ENCODE measurements at regions not wholly inside any gene's neighbourhood (a gene's known extent, or its start where the extent isn't known, plus 50 kb on each side); places are given as distances from the start of the nearest gene placed in this dataset.

GRCh38 chr14:101200650-101201516 lies 297.4 kb upstream of the RTL1 start:
- DNase-seq (ENCODE audit: low spot score) (peak; percentile 31), ATAC-seq (no peak)
- intact Hi-C loops (cut with DNase I) = no loop called here

- DNase-seq (ENCODE audit: low spot score) (peak; percentile 43), ATAC-seq (no peak)
- intact Hi-C loops (cut with DNase I) = no loop called here
These were observed 298.1 kb upstream of the RTL1 start for GRCh38 chr14:101201535-101202151.

DNA sequence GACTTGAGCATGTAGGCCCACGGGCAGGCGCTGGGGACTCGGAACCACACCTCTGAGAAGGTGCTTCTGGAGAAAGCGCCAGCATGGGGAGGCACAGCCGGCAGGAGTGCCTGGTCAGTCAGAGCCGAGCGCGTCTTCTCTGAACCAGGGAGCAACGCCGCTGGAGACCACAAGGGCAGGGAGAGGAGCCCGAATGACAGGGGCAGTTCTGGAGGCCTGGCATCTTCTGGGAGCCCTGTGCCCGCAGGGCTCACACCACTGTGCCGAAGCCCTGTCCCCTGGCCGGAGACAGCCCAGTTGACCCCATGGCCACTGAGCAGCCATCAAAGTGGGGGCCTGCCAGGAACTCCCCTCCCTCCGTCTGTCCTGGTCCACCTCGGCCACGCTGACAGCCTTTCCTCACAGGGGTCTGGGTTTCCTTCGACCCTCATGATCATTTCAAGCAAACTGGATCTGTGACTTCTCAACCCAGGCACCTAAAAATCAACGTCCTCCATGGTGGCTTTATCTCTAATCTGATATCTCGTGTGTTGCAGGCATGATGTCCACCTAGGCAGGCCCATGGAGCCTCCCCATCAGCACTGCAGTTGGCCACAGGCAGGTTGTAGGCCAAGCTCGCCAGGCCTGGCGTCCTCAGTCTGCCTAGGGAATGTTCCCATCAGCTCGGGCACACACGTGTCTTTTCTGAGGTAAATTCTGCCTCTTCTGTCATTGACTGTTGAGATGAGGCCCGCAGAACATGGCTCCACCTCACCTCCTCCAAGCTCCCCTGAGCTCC lies 299.3 kb upstream of the RTL1 start:
- ATAC-seq (no peak), DNase-seq (ENCODE audit: low spot score) (peak; percentile 45)
- intact Hi-C loops (cut with DNase I) = no loop called here

DNA sequence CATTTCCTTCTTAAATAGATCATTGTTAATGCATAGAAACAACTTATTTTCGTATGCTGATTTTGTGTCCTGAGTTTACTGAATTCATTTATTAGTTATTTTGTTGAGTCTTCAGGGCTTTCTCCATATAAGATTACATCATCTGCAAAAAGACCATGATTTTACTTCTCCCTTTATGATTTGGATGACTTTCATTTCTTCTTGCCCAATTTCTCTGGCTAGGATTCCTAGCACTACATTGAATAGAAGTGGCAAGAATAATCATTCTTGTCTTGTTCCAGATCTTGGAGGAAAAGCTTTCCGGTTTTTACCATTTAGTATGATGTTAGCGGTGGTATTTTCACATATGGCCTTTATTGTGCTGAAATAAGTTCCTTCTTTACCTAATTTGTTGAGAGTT lies 303.0 kb upstream of the RTL1 start:
- intact Hi-C loops (cut with DNase I) = no loop called here
- ATAC-seq (no peak), DNase-seq (ENCODE audit: low spot score) (no peak)

DNA sequence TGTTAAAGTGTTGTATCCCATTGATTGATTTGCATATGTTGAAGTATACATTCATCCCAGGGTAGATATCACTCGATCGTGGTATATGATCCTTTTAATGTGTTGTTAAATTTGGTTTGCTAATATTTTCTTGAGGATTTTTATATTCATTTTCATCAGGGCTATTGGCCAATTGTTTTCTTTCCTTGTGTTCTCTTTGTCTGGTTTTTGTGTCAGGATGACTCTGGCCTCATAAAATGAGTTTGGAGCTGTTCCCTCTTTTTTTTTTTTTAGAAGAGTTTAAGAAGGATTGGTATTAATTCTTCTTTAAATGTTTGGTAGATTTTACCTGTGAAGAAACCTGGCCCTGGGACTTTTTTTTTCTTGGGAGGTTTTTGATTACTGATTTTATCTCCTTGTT lies 303.5 kb upstream of the RTL1 start:
- no peak for ATAC-seq
- intact Hi-C loops (cut with DNase I) = no loop called here
- no peak for DNase-seq (ENCODE audit: low spot score)

GRCh38 chr14:101207897-101208296 lies 304.4 kb upstream of the RTL1 start:
- intact Hi-C loops (cut with DNase I) = loop anchor here (1.0 kb wide), 1 partner anchor 30 kb away; no protein-coding TSS in a partner anchor
- DNase-seq (ENCODE audit: low spot score) (no peak), ATAC-seq (peak; percentile 44)

DNA sequence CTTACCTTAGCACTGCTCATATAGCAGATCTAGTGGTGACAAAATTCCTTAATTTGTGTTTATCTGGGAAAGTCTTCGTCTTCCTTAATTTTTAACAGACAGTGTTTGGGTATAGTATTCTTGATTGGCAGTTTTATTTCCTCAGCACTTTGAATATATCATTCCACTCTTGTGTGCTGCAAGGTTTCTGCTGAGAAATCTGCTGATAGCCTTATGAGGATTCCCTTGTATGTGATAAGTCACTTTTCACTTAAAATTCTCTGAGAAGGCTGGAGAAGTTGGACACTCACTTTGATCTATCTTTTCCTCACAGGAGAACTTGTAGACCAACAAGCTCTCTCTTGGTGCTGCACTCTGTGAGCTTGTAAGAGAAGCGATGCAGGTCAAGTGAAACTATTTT lies 306.1 kb upstream of the RTL1 start:
- ATAC-seq = no peak
- intact Hi-C loops (cut with DNase I) = no loop called here
- no peak for DNase-seq (ENCODE audit: low spot score)

DNA sequence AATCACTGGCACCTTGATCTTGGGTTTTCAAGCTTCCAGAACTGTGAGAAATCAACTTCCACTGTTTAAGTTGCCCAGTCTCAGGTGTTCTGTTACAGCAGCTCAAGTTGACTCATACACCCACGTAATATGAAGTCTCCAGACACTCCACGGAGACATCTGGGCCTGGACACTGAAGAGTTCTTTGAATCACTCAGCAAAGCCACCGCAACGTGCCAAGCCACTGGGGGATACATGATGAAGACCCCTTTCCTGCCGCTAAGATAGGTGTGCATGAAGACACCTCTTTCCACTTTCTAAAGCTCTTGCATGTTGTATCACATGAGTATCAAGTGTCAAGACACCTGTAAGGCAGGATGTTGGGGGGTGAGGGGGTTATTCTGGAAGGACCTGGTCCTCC lies 311.7 kb upstream of the RTL1 start:
- peak; percentile 40 for DNase-seq (ENCODE audit: low spot score)
- no peak for ATAC-seq
- intact Hi-C loops (cut with DNase I) = no loop called here

- intact Hi-C loops (cut with DNase I) = no loop called here
- ATAC-seq (peak; percentile 61), DNase-seq (ENCODE audit: low spot score) (peak; percentile 49)
These were observed 312.4 kb upstream of the RTL1 start for GRCh38 chr14:101215927-101216326.

GRCh38 chr14:101216366-101217079 lies 313.0 kb upstream of the RTL1 start:
- intact Hi-C loops (cut with DNase I) = no loop called here
- DNase-seq (ENCODE audit: low spot score) = peak; percentile 8

DNA sequence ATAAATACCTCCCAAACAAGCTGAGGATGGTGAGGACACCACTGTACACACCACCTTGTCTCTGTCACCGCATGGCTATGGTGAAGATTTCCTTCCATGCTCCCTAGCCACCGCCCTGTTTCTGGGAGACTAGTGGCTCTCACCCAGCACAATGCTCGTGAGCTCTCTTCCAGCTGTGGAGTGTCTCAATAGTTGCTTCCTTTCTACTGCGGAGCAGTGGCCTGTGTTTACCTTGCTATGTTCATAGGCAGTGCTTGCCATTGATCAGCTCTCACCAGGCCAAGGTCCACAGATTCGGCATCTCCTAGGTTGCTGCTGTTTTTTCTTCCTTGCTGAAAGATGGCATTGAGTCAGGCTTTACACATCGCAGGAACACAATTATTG lies 313.6 kb upstream of the RTL1 start:
- intact Hi-C loops (cut with DNase I) = no loop called here
- ATAC-seq (peak; percentile 84), DNase-seq (ENCODE audit: low spot score) (peak; percentile 23)

More at GRCh38 chr14:101216366-101217079, 313.0 kb upstream of the RTL1 start:
- ATAC-seq = peak; percentile 26

DNA sequence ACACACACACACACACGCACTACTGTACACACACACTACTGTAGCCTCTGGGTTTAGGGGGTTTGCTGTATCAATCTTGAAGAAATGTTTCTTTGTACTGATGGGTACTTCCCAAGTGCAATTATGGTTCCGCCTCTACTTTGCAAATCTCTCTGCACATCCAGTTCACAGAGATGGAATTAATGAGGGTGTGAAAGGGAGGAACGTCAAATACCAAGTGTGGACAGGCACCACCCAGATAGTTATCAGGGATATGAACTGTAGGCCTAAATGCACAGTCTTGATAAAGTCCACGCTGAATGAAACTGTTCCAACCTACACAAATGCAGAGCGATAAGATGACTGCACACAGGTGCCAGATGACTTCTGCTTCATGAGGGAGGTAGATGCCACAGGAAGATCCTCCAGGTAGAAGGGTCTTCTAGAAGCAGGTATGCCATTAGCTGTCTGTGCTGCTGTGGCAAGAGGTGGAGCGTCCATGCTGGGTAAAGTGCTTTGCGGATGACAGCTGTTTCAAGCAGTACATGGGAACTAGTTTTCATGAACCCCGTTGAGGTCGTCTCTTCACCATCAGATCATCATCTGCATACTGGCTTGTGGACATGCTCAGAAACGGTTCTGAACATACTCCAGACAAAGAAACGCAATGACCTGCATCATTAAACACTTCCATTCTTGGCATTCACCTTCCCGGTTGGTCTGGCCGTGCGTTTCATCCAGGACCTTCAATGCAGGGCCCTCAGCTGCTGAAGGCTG lies 314.3 kb upstream of the RTL1 start:
- ATAC-seq = no peak
- intact Hi-C loops (cut with DNase I) = no loop called here
- DNase-seq (ENCODE audit: low spot score) = peak; percentile 32

GRCh38 chr14:101219896-101220703 lies 316.6 kb upstream of the RTL1 start:
- ATAC-seq = no peak

DNA sequence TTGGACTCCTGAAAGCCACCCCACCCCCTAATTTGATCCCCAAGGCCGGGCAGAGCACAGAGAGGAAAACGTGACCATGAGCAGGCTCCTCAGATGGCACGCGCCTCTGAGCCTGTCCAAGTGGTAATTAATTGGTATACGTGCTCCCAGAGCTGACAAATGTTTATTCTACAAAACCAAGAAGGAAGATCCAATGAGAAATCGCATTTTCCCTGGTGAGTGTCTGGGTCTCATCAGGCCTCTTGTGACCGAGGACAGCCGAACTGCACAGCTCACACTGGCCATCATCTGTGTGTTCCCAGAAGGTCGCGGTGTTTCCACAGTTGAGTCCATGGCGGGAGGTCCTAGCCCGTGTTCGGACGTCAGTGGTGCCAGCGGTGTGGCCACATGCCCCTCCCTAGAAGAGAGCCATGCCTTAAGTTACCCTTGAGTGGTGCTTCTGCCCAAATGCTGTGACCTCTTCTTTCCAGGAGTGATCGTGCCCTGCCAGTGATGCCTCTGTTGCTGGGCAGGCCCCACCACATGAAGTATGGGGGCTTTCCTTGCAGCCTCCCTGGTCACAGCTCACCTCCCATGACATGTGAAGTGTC lies 317.5 kb upstream of the RTL1 start:
- DNase-seq (ENCODE audit: low spot score) (peak; percentile 33), ATAC-seq (no peak)
- intact Hi-C loops (cut with DNase I) = no loop called here

More at GRCh38 chr14:101219896-101220703, 316.6 kb upstream of the RTL1 start:
- intact Hi-C loops (cut with DNase I) = no loop called here
- DNase-seq (ENCODE audit: low spot score) = peak; percentile 42

GRCh38 chr14:101221549-101222160 lies 318.1 kb upstream of the RTL1 start:
- intact Hi-C loops (cut with DNase I) = no loop called here

GRCh38 chr14:101222362-101223070 lies 319.0 kb upstream of the RTL1 start:
- DNase-seq (ENCODE audit: low spot score) (peak; percentile 18), ATAC-seq (no peak)
- intact Hi-C loops (cut with DNase I) = no loop called here

More at GRCh38 chr14:101221549-101222160, 318.1 kb upstream of the RTL1 start:
- no peak for ATAC-seq
- peak; percentile 18 for DNase-seq (ENCODE audit: low spot score)
